Panc1 (cell line): ENCODE measurements at regions not wholly inside any gene's neighbourhood (a gene's known extent, or its start where the extent isn't known, plus 50 kb on each side); places are given as distances from the start of the nearest gene placed in this dataset.
"Not testable (repeated sequence)": the region's sequence is repeated elsewhere in the genome, so short reads cannot be mapped to it uniquely, and the experiment has no call there.

Experiments used
- ATAC-seq: fragments of 200-7000 bp; cut with Tn5 transposase; 2 replicates; pipeline ENCODE4 v1.9.1; 2020; ENCODE audit warnings: mild to moderate bottlenecking, moderate library complexity
- BruUV-seq: library from RNA; stranded (reverse); fragments of 400-500 nt; replicated peaks from 2 replicates; lab custom pipeline; 2021; lab: Mats Ljungman, UMichigan
- CTCF ChIA-PET: fragments of 300-600 bp; sonication (Branson Sonifier 250); formaldehyde crosslinking; loops from one replicate; lab custom pipeline; 2022; ENCODE audit warnings: antibody characterized with exemption; lab: Charles Lee
- POLR2A ChIA-PET: fragments of 300-600 bp; sonication (Branson Sonifier 250); formaldehyde crosslinking; loops from one replicate; lab custom pipeline; 2022; ENCODE audit warnings: antibody characterized with exemption; lab: Charles Lee
- DNase-seq: peaks from one replicate; pipeline ENCODE4 v3.0.0-alpha.2; 2010; ENCODE audit warnings: low read depth, low spot score
- H3K27ac ChIP-seq: 2 replicates; pipeline ENCODE4 v1.5.1; 2011; ENCODE audit warnings: mild to moderate bottlenecking, low read length, inconsistent platforms
- H3K27me3 ChIP-seq: fragments of 200-500 bp; sonication (Bioruptor generic); 2 replicates; pipeline ENCODE4 v1.6.0; 2014; ENCODE audit warnings: low read length, inconsistent platforms; ENCODE audit not compliant: control insufficient read depth, insufficient read depth
- H3K36me3 ChIP-seq: fragments of 200-500 bp; sonication (Bioruptor generic); 2 replicates; pipeline ENCODE4 v1.5.1; 2014; ENCODE audit warnings: inconsistent platforms, mild to moderate bottlenecking, low read length, moderate library complexity; ENCODE audit not compliant: control insufficient read depth, insufficient read depth
- H3K4me1 ChIP-seq: 2 replicates; pipeline ENCODE4 v1.5.1; 2011; ENCODE audit warnings: inconsistent platforms, mild to moderate bottlenecking, low read length, moderate library complexity; ENCODE audit not compliant: control insufficient read depth, insufficient read depth
- H3K4me3 ChIP-seq, 2 experiments: 2 replicates each; pipeline ENCODE4 v1.5.1; 2011 to 2012; ENCODE audit warnings: low read depth in 2 of 2, low read length in 2 of 2, mild to moderate bottlenecking in 2 of 2, inconsistent platforms in 1 of 2, moderate library complexity in 1 of 2
- H3K9me3 ChIP-seq: fragments of 200-500 bp; sonication (Bioruptor generic); 2 replicates; pipeline ENCODE4 v1.5.1; 2014; ENCODE audit warnings: low read depth, mild to moderate bottlenecking, inconsistent platforms, low read length, moderate library complexity; ENCODE audit not compliant: control insufficient read depth, insufficient read depth
- CTCF ChIP-seq: fragments of 450-650 bp; IDR thresholded peaks from 2 replicates; pipeline ENCODE4 v1.5.1; 2017; ENCODE audit warnings: mild to moderate bottlenecking
- POLR2AphosphoS5 ChIP-seq: IDR thresholded peaks from 2 replicates; pipeline ENCODE4 v1.6.1; 2012; ENCODE audit warnings: mild to moderate bottlenecking, low read depth, low read length, moderate library complexity
- REST ChIP-seq, 2 experiments: IDR thresholded peaks; 2 replicates each; pipeline ENCODE4 v1.6.1; 2011 to 2012; ENCODE audit warnings: low read depth in 2 of 2, control low read depth in 1 of 2, low read length in 1 of 2, mild to moderate bottlenecking in 1 of 2, moderate library complexity in 1 of 2; ENCODE audit not compliant: insufficient read depth in 1 of 2
- SIN3A ChIP-seq: IDR thresholded peaks from 2 replicates; pipeline ENCODE4 v1.6.1; 2012; ENCODE audit warnings: low read depth, mild to moderate bottlenecking, low read length, moderate library complexity, borderline replicate concordance; ENCODE audit not compliant: insufficient read depth
- TCF7L2 ChIP-seq: IDR thresholded peaks from 2 replicates; pipeline ENCODE4 v1.6.1; 2011; ENCODE audit warnings: mild to moderate bottlenecking, low read depth, low read length, inconsistent platforms
- in situ Hi-C: cut with HindIII; loops from 2 replicates; pipeline ENCODE4 v1.10.0; 2016; ENCODE audit warnings: low sequenced_read_pairs, low pct_unique_long_range_greater_than_20kb
- intact Hi-C: fragments of 100-400 bp; cut with micrococcal nuclease; formaldehyde crosslinking; loops from one replicate; pipeline ENCODE4 v1.10.0; 2022; ENCODE audit not compliant: unreplicated experiment

GRCh38 chr2:183838295-183838694 lies 714.1 kb downstream of the NUP35 start:
- POLR2A ChIA-PET: no interaction called here
- H3K4me3 ChIP-seq: no peak overlapping the region
- TF ChIP-seq TCF7L2 (no peak), REST (IDR thresholded peaks at IDR 0.05; ENCODE audit: insufficient read depth in 1 of 2, low read depth in 2 of 2, low read length in 1 of 2) (no peak), CTCF (no peak), SIN3A (no peak), POLR2AphosphoS5 (no peak)
- no peaks in the 10 kb centered on the region for H3K27me3 ChIP-seq
- no peak overlapping the region for H3K27ac ChIP-seq
- no peaks in the 10 kb centered on the region for H3K9me3 ChIP-seq
- no peak for ATAC-seq
- BruUV-seq: no TSS peak
- DNase-seq: no peak
- H3K36me3 ChIP-seq: no peaks in the 10 kb centered on the region
- no peaks in the 10 kb centered on the region for H3K4me1 ChIP-seq
- in situ Hi-C loops: no loop called here
- CTCF ChIA-PET: no interaction called here
- intact Hi-C loops: no loop called here

GRCh38 chr2:183840061-183840584 lies 715.9 kb downstream of the NUP35 start:
- ChIA-PET CTCF (no interaction called here), POLR2A (no interaction called here)
- H3K27me3 ChIP-seq: no peaks in the 10 kb centered on the region
- in situ Hi-C loops: no loop called here
- DNase-seq (no peak), ATAC-seq (no peak)
- no peaks in the 10 kb centered on the region for H3K36me3 ChIP-seq
- no peak for TF ChIP-seq REST (IDR thresholded peaks at IDR 0.05; ENCODE audit: insufficient read depth in 1 of 2, low read depth in 2 of 2, low read length in 1 of 2)
- no peak for TF ChIP-seq CTCF
- no peak for TF ChIP-seq TCF7L2
- TF ChIP-seq POLR2AphosphoS5: no peak
- TF ChIP-seq SIN3A: no peak
- no peaks in the 10 kb centered on the region for H3K9me3 ChIP-seq
- H3K27ac ChIP-seq: no peak overlapping the region
- intact Hi-C loops: no loop called here
- no peaks in the 10 kb centered on the region for H3K4me1 ChIP-seq
- no peak overlapping the region for H3K4me3 ChIP-seq
- no TSS peak for BruUV-seq

- DNase-seq, H3K4me1 ChIP-seq, H3K9me3 ChIP-seq, in situ Hi-C loops, H3K4me3 ChIP-seq, BruUV-seq, POLR2A ChIA-PET, intact Hi-C loops, H3K27me3 ChIP-seq, H3K36me3 ChIP-seq, H3K27ac ChIP-seq, CTCF ChIA-PET, ATAC-seq: not testable (repeated sequence)
Measured at GRCh38 chr2:183849826-183850225, 725.6 kb downstream of the NUP35 start.
